Stromal cell of bone marrow (primary cell): ENCODE measurements at regions not wholly inside any gene's neighbourhood (a gene's known extent, or its start where the extent isn't known, plus 50 kb on each side); places are given as distances from the start of the nearest gene placed in this dataset.

Experiments
- DNase-seq: peaks from one replicate; pipeline ENCODE4 v3.0.0-alpha.2; 2012; ENCODE audit warnings: low read depth

DNA sequence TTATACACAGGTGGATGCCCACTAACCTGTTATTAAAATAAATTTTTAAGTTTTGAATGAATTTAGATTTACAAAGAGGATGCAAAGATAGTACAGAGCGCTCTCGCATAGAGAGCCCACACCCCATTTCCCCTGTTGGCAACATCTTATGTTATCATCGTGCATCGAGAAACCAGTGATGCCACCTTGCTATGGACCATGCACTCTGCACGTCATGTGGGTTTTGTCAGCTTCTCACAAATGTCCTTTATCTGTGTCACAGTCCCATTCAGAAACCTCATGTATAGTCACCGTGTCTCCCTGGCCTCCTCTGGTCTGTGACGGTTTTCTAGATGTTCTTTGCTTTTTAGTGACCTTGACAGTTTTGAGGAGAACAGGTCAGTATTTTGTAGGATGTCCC lies 60.0 kb downstream of the ING1 start:
- DNase-seq = no peak

DNA sequence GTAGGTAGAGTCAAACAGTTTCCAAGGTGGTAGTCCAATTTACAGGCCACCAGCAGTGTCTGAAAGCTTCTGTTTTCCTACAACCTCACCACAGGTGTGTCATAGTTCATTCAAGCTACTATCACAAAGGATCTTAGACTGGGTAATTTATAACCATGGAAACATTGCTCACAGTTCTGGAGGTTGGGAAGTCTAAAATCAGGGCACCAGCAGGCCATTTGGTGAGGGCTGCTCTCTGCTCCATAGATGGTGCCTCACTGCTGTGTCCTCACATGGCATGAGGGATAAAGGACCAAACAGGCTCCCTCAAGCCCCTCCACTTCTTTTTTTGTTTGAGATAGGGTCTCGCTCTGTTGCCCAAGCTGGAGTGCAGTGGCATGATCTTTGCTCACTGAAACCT lies 60.6 kb downstream of the ING1 start:
- no peak for DNase-seq

DNA sequence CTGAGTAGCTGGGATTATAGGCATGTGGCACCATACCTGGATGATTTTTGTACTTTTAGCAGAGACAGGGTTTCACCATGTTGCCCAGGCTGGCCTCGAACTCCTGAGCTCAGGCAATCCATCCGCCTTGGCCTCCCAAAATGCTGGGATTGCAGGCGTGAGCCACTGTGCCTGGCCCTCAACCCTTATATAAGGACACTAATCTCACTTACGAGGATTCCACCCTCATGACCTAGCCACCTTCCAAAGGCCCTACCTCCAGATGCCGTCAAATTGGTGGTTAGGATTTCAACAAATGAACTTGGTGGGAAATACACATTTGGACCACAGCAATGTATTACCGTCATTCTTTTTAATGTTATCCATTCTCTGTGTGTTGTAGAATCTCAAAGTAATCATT lies 61.0 kb downstream of the ING1 start:
- no peak for DNase-seq

DNA sequence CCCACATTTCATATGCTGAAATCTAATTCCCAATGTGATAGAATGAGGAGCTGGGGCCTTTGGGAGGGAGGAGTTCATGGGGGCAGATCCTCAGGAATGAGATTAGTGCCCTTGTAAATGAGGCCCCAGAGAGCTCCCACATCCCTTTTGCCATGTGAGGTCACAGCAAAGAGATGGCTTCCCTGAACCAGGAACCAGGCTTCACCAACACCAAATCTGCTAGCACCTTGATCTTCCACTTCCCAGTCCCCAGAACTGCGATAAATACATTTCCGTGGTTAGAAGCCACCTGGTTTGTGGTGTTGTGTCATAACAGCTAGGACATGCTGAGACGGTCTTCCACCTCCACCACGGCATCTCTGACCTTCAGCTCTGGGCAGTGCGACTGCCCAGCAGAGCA lies 62.1 kb downstream of the ING1 start:
- no peak for DNase-seq

DNA sequence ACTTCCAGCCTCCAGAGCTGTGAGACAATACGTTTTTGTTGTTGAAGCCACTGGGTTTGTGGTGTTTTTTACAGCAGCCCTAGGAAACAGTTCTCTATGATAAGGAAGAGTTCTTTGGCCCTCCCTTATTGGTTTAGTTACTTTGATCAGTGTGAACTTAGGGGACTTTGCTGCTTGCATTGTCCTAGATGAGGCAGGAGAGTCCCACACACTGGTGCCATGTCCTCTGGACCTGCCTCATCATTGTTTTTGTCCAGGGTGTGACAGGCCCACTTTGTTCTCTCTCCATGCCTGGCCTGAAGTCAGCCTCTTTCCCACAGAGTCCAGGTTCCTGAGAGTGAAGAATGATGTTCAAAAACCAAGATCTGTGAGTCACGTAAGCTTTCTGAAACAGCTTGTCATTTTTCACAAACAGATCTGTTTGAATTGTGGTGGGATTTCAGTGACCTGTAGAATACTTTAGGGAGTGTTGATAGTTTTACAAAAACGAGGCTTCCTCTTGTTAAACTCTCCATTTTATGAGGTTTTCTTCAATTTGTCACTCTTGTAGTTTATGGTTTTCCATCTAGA lies 63.8 kb downstream of the ING1 start:
- no peak for DNase-seq

DNA sequence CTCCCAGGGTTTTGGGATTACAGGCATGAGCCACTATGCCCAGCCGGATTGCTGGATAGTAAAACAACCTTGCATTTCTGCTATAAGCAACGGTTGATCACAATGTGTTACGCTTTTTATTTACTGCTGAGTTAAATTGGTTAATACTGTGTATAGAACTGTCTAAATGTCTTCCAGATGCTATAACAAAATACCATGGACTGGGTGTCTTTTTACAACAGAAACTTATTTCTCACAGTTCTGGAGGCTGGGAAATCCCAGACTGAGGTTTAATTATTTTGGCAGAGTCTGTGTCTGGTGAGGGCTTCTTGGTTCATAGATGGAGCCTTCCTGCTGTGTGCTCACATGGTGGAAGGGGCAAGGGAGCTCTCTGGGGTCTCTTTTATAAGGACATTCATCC lies 65.5 kb downstream of the ING1 start:
- DNase-seq = no peak

DNA sequence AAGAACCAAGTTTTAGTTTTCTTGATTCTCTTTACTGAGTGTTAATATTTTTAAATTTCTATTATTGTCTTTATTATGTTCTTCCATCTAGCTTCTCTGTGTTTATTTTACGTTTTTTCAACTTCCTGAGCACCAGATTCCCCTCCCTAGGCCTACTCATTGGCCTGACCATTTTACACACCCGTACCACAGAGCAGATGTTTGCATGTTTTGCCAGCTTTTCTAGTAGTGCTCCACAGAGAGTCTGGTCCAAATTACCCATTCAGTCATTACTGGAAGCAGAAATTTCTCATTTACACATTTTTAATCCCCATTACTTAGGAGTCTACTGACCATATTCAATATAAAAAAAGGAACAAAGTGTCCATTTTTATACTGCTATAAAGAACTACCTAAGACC lies 66.9 kb downstream of the ING1 start:
- no peak for DNase-seq

DNA sequence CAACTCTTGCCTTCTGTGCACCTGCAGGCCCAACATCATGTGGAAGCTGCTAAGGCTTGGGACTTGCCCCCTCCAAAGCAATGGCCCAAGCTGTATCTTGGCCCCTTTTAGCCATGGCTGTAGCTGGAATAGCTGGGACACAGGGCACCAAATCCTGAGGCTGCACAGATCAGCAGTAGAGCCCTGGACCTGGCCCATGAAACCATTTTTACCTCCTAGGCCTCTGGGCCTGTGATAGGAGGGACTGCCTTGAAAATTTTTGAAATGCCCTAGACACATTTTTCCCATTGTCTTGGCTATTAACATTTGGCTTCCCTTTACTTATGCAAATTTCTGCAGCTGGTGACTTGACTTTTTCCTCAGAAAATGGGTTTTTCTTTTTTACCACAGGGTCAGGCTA lies 68.7 kb downstream of the ING1 start:
- DNase-seq = no peak

DNA sequence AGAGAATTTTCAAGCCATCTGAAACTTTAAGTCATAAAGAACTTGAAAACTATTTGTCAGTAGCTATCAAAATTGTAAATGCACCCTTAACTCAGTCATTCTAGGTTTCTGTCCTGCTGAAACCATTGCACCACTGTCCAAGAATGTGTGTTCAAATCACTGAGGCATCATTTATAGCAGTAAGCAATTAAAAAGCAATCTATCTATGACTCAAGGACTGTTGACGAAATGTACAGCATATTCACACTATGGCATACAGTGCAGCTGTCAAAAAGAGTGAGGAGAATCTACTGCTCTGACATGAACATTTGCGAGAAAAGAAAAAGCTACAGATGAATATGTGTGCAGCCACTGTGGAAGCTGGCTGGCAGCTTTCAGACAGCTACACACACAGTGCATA lies 71.2 kb downstream of the ING1 start:
- DNase-seq = no peak

DNA sequence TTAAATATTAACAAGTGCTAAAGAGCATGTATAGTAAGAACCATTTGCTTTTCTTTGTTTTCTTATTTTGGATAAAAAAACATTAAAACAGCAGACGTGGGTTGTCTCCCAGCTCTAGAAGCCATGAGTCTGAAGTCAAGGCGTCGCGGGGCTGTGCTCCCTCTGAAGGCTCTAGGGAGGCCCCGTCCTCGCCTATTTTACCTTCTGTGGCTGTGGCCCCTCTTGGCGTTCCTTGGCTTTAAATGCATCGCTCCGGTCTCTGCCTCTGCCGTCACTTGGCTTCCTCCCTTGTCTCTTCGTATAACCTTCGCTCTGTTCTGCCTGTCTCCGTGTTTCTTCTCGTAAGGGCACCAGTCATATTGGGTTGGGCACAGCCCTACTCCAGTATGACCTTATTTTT lies 75.3 kb downstream of the ING1 start:
- DNase-seq = no peak

DNA sequence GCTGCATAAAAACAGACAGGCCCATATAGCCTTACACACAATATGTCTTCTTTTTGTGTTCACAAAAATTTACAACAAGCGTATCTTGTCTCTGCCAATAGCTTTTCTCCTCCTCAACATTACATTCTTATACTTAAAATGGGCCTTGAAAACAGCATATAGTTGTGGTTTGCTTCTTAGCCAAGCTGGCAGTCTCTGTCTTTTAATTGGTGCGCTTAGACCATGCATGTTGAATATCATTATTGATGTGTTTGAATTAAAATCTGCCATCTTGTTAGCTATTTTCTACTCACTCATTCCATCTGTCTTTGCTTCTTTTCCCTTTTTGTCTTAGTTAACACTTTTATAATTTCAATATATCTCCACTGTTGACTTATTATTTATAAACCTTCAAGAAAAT lies 76.4 kb downstream of the ING1 start:
- no peak for DNase-seq

DNA sequence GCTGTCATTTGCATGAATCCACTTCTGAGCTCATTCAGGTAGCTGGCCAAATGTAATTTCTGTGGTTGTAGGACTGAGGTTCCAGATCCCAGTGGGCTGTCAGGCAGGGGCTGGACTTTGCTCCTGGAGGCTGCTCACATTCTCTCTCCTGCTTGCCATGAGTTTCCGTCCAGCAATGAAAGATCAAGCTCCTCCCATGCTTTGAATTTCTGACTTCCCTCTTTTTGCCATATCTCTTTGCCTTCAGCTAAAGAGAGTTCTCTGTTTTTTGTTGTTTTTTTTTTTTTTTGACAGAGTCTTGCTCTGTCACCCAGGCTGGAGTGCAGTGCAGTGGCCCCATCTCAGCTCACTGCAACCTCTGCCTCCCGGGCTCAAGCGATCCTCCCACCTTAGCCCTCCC lies 76.9 kb downstream of the ING1 start:
- no peak for DNase-seq

DNA sequence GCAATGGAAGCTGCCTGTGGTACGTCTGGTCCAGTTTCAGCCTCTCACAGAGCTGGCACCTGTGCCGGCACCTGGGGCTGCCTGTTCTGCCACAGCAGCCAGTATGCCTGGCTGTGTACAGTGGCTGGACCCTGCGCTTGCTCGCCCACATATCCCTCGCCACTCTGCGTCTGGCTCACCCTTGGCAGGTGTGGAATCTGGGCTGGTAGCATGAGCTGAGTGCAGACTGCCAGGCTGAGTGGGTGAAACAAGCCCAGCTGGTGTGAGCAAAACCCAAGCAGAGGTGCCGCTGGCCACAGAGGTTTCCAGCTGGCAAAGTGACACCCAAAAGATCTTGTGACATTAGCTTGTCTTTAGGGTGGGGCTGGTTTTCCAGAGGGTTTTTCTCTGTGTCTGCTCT lies 80.7 kb downstream of the ING1 start:
- no peak for DNase-seq

DNA sequence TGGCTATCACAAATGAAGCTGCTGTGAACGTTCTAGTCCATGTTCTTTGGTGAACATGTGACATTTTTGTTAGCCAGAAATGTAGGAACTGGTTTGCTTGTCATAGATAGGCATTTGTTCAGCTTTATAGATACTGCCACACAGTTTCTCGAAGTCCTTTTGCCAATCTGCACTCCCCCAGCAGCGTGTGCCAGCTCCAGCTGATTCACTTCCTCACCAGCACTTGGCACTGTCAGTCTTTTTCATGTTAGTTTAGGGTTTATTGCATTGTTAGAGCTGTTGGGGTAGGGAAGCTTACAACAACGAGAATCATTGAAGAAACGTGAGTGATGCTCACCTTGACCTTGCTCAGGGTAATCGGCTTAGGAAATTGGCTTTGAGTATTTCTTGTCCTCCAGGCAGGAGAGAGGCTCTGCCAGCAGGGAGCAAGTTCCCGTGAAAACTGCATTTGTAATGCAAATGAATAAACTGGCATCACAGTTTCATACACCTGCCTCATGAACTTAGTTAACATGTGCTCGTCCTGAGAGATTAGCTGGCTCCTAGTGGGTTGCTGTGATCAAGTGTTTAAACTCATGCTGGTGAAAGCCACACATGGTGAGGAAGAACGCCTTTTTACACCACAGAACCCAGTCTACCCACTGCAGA lies 83.9 kb downstream of the ING1 start:
- DNase-seq = no peak

DNA sequence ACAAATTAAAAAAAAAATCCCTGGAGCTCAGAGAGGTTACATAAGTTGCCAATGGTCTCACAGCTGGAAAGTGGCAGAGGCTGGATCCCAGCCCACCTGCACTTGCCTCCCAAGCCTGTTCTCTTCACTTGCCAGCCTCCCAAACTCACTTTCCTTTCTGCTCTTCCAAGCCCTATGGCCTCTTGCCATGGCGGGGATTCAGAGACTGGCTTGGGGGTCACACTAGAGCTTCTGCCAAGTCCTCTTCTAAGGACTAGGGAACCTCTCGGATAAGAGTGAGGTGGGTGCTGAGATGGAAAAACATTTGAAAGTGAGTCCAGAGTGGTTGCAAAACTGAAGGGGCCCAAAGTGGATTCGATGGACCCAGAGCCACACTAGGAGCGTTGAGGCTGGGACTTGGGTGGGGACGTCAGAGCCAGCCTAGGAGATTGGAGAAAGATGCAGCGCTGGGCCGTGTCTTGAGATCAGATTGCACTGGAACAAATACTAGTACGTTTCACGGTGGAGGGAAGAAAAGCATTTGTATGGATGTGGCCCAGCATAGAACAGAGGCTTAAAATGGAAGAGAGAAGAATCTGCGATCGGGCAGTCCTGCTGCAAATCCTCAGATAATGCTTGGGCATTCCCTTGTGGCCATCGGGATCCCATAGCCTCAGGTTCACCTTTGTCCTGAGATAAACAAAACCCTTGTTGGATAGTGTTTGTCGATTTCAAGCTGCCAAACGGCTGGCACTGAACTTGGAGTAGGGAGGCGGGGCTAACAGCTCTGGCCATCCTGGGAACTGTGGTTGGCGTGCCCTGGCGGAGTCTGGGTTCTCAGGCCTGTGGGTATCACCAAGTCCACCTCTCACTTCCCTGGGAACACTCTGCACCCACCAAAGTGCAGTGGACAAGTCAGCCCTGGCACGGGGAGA lies 84.8 kb downstream of the ING1 start:
- no peak for DNase-seq

DNA sequence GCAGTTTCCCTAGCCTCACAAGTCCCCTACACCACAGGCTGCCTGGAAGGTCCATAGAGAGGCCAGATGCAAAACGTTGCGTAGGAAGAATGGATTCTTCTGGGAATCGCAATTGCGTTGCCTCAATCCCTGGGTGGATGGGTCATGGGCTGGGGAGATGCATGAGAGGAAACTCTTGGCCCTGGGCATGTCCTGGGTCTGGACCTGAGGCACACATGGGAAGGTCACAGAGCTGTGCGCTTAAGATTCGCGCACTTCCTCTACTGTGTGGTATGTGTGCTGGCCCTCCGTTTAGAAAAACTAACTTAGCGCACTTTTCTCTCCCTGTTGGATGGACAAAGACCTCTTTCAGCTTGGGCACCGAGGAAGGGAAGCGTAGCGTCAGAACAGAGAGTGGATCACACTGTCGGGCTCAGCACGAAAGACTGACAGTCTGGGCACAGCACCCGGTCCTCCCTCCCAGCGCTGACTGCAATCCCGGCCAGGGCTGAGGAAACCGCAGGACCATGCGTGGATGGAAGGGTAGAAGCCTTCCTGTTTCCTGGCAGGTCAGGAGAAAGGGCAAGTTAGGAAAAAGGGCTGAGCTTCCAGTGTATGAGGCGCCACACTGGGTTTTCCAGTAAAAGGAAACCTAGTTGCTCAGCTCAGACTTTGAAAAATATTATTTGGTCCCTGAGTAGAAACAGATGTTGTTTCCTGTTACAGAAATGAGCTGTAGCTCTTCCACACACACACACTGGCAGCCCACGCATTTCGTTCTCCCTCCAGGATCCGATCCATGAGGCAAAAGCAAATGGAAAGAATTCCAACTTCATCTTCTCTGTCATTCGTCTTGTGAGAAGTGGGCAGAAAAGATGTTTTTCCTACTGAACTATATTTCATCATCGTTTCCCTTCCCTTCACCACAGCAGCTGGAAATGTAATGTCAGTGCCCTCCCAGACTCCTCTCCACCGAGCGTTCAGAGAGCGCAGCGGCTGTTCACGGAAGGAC lies 86.0 kb downstream of the ING1 start:
- peak; percentile 91 for DNase-seq

DNA sequence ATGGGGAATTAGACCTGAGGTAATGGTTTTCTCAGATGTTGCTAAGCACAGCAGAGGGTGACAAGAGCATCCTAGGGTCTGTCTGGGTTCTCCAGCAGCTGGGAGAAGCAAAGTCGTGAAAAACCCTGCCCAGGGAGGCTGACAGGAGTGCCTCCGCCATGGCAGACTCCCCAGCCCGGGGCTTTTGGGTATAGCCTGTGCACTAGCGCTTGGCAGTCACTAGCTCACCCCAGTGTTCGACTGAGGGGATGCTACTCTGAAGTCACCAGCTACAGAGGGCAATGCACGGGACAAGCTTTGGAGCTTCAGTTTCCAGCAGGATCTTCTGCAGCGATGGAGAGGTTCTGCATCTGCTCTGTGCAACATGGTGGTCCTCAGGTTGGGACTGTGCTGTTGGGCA lies 87.5 kb downstream of the ING1 start:
- DNase-seq = no peak

DNA sequence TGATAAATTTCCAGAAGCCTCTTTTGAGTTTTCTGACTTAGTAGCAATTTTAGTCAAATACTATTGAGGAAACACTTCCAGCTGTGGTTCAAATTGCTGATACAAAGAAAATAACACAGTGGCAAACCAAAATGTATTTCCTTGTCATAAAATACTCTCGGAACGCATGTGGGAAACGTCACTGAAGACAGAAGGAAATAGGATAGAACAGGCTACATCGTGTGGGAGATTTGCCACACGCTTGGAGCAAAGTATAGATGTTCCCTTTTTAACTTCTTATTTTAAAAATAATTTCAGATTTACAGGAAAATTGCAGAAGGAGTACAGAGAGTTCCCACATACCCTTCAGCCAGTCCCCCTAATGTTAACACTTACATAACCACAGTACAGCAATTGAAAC lies 88.8 kb downstream of the ING1 start:
- DNase-seq = no peak

DNA sequence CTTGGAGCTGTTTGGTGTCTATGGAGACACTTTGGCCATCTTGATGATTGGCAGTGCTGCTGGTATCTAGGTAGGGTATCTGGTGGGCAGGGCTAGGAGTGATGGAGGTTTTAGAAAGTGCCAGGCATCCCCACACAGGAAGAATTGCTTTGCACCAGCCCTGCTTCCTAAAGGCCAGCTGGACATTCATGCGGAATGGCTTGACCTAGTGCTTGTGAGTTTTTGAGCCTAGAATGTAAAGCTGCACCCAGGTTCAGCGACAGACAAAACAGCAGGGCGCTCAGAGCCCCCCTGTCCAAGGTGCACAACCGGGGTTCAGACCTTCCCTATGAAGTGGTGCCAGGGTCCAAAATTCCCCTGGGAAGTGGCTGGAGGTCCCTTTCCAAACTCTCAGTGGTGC lies 93.1 kb downstream of the ING1 start:
- DNase-seq = no peak

DNA sequence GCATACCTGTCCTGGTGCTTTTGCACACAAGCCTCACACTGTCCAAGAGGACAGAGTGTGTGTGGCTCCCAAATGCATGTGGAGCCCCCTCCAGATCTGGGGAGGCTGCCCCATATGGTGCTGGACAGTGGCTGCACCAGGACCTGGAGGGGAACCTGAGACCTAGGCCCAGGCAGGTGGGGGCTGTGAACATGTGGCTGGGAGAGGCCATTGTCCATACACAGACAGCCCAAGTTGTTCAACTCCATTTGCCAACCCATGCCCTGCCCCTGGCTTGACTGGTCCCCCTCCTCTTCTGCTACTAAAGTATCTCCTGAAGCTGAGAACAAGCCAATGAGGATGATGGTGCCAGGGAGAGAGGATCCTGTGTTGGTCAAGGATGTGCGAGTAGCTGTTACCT lies 94.0 kb downstream of the ING1 start:
- DNase-seq = no peak

DNA sequence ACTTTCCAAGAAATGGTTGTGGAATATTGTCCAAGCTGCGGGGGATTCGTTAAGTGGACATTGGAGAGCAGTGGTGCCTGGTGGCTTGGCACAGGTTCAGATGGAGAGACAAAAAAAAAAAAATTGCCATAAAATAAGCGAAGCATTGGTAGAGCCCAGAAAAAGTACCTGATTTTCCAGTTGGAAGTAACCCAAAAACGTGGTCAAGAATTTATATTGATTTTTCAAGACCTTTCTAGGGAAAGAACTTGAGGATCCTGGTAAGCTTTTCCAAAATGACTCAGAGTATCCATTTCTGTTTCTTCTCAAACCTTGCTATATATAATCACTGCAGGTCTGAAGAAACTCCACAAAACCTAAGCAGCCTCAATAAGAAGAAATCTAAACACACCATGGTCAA lies 94.6 kb downstream of the ING1 start:
- peak; percentile 14 for DNase-seq

DNA sequence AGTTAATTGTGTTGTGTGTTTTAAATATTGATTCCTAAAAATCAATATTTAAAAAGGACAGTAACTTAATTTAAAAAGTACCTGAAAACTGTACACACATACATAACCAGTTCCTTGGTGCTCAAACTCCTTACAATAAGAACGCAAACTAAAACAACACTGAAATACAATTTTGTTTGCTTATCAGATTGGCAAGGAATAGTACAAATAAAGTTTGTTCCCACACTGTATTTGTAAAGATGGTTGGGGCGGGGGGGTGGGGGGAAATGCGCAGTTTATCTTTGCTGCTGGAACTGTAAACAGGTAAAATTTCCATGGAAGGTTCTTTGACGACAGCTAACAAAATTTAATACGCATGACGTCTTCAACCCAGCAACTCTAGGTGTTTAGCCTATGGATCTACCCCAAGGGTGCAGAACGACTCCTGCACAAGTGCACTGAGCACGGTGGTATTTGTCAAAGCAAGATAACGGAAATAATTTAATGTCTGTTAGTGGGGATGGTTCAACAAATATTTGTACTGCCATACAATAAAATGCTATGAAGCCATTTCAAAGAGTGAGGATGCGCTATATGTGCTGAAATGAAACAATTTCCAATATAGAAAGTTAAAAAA lies 96.5 kb downstream of the ING1 start:
- no peak for DNase-seq
